Transverse colon (tissue), 4 donors: ENCODE measurements at regions not wholly inside any gene's neighbourhood (a gene's known extent, or its start where the extent isn't known, plus 50 kb on each side); places are given as distances from the start of the nearest gene placed in this dataset.

Source experiments
- DNase-seq: peaks from one replicate; pipeline ENCODE4 v3.0.0-alpha.2; 2019
- H3K27ac ChIP-seq, 4 donors: fragments of 200-600 bp; sonication (generic); 2 replicates each; pipeline ENCODE4 v1.5.1; 2016 to 2018; ENCODE audit warnings: inconsistent platforms in 4 of 4
- H3K27me3 ChIP-seq: fragments of 200-600 bp; sonication (generic); 2 replicates; pipeline ENCODE4 v1.5.1; 2017; ENCODE audit warnings: inconsistent platforms
- H3K36me3 ChIP-seq, 4 donors: fragments of 200-600 bp; sonication (generic); 2 replicates each; pipeline ENCODE4 v1.5.1; 2017 to 2019; ENCODE audit warnings: inconsistent platforms in 4 of 4
- H3K4me1 ChIP-seq, 4 donors: fragments of 200-600 bp; sonication (generic); 2 replicates each; pipeline ENCODE4 v1.5.1; 2017 to 2020; ENCODE audit warnings: inconsistent platforms in 4 of 4
- H3K4me3 ChIP-seq, 4 donors: fragments of 200-600 bp; sonication (generic); 1 replicate in 1 of 4; 2 replicates in 3 of 4; pipeline versions ENCODE4 v1.5.1 to v1.6.1; 2017 to 2019; ENCODE audit warnings: inconsistent platforms in 4 of 4
- H3K9me3 ChIP-seq, 2 donors: fragments of 200-600 bp; sonication (generic); 2 replicates each; pipeline ENCODE4 v1.5.1; 2017 to 2019; ENCODE audit warnings: inconsistent platforms in 2 of 2
- CTCF ChIP-seq, 5 experiments: fragments of 200-600 bp in 3 of 5; fragments of 450-650 bp in 2 of 5; sonication (generic) in 3 of 5; IDR thresholded peaks; 1 replicate in 2 of 5; 2 replicates in 3 of 5; pipeline ENCODE4 v1.5.1; 2016 to 2017; ENCODE audit warnings: antibody characterized with exemption in 5 of 5, inconsistent platforms in 3 of 5, mild to moderate bottlenecking in 2 of 5, moderate library complexity in 1 of 5
- EP300 ChIP-seq: sonication (generic); formaldehyde crosslinking; IDR thresholded peaks from one replicate; pipeline ENCODE4 v1.6.1; 2017; ENCODE audit warnings: antibody characterized with exemption, low read depth
- POLR2A ChIP-seq: fragments of 450-650 bp; IDR thresholded peaks from one replicate; pipeline ENCODE4 v1.6.1; 2016; ENCODE audit warnings: antibody characterized with exemption, mild to moderate bottlenecking, moderate library complexity
- POLR2AphosphoS5 ChIP-seq, 3 donors: sonication (generic); formaldehyde crosslinking; IDR thresholded peaks; one replicate each; pipeline ENCODE4 v1.6.1; 2016; ENCODE audit warnings: antibody characterized with exemption in 3 of 3
- WGBS, 2 donors: methylation state at CpG; one replicate each; pipeline ENCODE4 v1.1.5; 2018; ENCODE audit warnings: low coverage in 1 of 2; 5-methylcytosine and 5-hydroxymethylcytosine counted together
- in situ Hi-C, 4 donors: fragments of 200-750 bp; cut with MboI; loops; one replicate each; pipeline versions ENCODE4 v1.15.0 to v1.15.1; 2017; ENCODE audit warnings: low sequenced_read_pairs in 3 of 4, low pct_ligation_motif_present in 1 of 4, low pct_unique_long_range_greater_than_20kb in 1 of 4
- intact Hi-C: fragments of 100-400 bp; cut with DNase I; formaldehyde crosslinking; loops from one replicate; pipeline ENCODE4 v1.15.1; 2023; ENCODE audit warnings: low total_unique reads

- Histone ChIP-seq H3K9me3 (no peaks in the 10 kb centered on the region), H3K4me3 (no peak overlapping the region), H3K27me3 (no peaks in the 10 kb centered on the region), H3K4me1 (peaks cover 0 to 10% (median 0%) of the 10 kb centered on the region in 4 donors), H3K27ac (no peak overlapping the region), H3K36me3 (no peaks in the 10 kb centered on the region)
- TF ChIP-seq POLR2A (no peak), CTCF (IDR thresholded peaks at IDR 0.05) (no peak), EP300 (no peak), POLR2AphosphoS5 (IDR thresholded peaks at IDR 0.05) (no peak)
- in situ Hi-C loops = no loop called here
- 65 to 78% methylated on average over 4 to 17 of the region's 17 CpGs for WGBS, 2 donors
- DNase-seq = no peak
- intact Hi-C loops = no loop called here
Measured at GRCh38 chr20:53712212-53712977, 118.8 kb upstream of the ZNF217 start.

GRCh38 chr20:53711333-53712211, 117.9 kb upstream of the ZNF217 start:
- Histone ChIP-seq H3K4me3 (no peak overlapping the region), H3K4me1 (peaks cover 0 to 15% (median 2%) of the 10 kb centered on the region in 4 donors), H3K27ac (no peak overlapping the region), H3K27me3 (no peaks in the 10 kb centered on the region), H3K36me3 (no peaks in the 10 kb centered on the region), H3K9me3 (no peaks in the 10 kb centered on the region)
- TF ChIP-seq CTCF (IDR thresholded peaks at IDR 0.05) (no peak), POLR2AphosphoS5 (IDR thresholded peaks at IDR 0.05) (no peak), EP300 (no peak), POLR2A (no peak)
- intact Hi-C loops = no loop called here
- no peak for DNase-seq
- in situ Hi-C loops = no loop called here
- WGBS, 2 donors = 74 to 91% methylated on average over 5 to 11 of the region's 11 CpGs

GRCh38 chr20:53708129-53708968, 114.7 kb upstream of the ZNF217 start:
- intact Hi-C loops = no loop called here
- H3K27me3 ChIP-seq = no peaks in the 10 kb centered on the region
- no peak for DNase-seq
- TF ChIP-seq POLR2AphosphoS5 (IDR thresholded peaks at IDR 0.05) = no peak
- TF ChIP-seq POLR2A = no peak
- TF ChIP-seq CTCF (IDR thresholded peaks at IDR 0.05) = no peak
- no peak for TF ChIP-seq EP300
- H3K36me3 ChIP-seq = no peaks in the 10 kb centered on the region
- H3K4me3 ChIP-seq = no peak overlapping the region
- no peaks in the 10 kb centered on the region for H3K9me3 ChIP-seq
- peaks cover 0 to 22% (median 2%) of the 10 kb centered on the region in 4 donors for H3K4me1 ChIP-seq
- in situ Hi-C loops = no loop called here
- WGBS, 2 donors = 31 to 32% methylated on average over 6 of the region's 6 CpGs
- H3K27ac ChIP-seq = peak overlapping the region; percentile 5 to 66 (median 62)
